ENCODE measurements at regions not wholly inside any gene's neighbourhood (a gene's known extent, or its start where the extent isn't known, plus 50 kb on each side); places are given as distances from the start of the nearest gene placed in this dataset.
A peak's percentile ranks its signal among the peaks of the same experiment; 100 is the strongest.

- intact Hi-C loops (cut with DNase I, micrococcal nuclease): loop anchor here in 1 of 2 experiments (10.0 kb wide), 1 partner anchor 53 kb away; no protein-coding TSS in a partner anchor
- Mint-ChIP-seq H3K27me3 (peaks cover 4% of the 10 kb centered on the region), H3K36me3 (ENCODE audit: low read depth) (no peaks in the 10 kb centered on the region), H3K9me3 (no peaks in the 10 kb centered on the region), H3K27ac (no peak overlapping the region), H3K4me3 (no peak overlapping the region), H3K4me1 (ENCODE audit: low read depth) (peaks cover 20% of the 10 kb centered on the region)
- no peak for TF ChIP-seq CTCF (IDR thresholded peaks at IDR 0.05)
- H3K27me3 ChIP-seq (ENCODE audit: control insufficient read depth in 1 of 2, insufficient read depth in 2 of 2, low read length in 2 of 2): no peaks in the 10 kb centered on the region
- H3K4me1 ChIP-seq (ENCODE audit: insufficient read depth, low read length): peaks cover 32% of the 10 kb centered on the region
- no peaks in the 10 kb centered on the region for H3K36me3 ChIP-seq (ENCODE audit: insufficient read depth, low read length)
- no peak for ATAC-seq (ENCODE audit: poor library complexity)
- no peaks in the 10 kb centered on the region for H3K9me3 ChIP-seq (ENCODE audit: control insufficient read depth in 1 of 2, insufficient read depth in 1 of 2, low read length in 2 of 2)
- CTCF ChIA-PET: no interaction called here
- DNase-seq: peak in 1 of 14 experiments; percentile 23
- POLR2A ChIA-PET: interaction anchor here (1.1 kb wide), 1 partner anchor 12 kb away, joined by 6 read pairs; no protein-coding TSS in a partner anchor
- no peak overlapping the region for H3K27ac ChIP-seq (ENCODE audit: low read depth in 1 of 2, low read length in 2 of 2)
- H3K4me3 ChIP-seq (ENCODE audit: low read length): no peak overlapping the region
Observed at GRCh38 chr17:77831474-77832179, 126.9 kb upstream of the TNRC6C start.

GRCh38 chr17:77832180-77832560 is 126.3 kb upstream of the TNRC6C start:
- DNase-seq (no peak), ATAC-seq (ENCODE audit: poor library complexity) (no peak)
- Mint-ChIP-seq H3K4me3 (no peak overlapping the region), H3K27me3 (peaks cover 4% of the 10 kb centered on the region), H3K36me3 (ENCODE audit: low read depth) (no peaks in the 10 kb centered on the region), H3K4me1 (ENCODE audit: low read depth) (peaks cover 20% of the 10 kb centered on the region), H3K9me3 (no peaks in the 10 kb centered on the region), H3K27ac (no peak overlapping the region)
- Histone ChIP-seq H3K9me3 (ENCODE audit: control insufficient read depth in 1 of 2, insufficient read depth in 1 of 2, low read length in 2 of 2) (peaks cover 0 to 4% of the 10 kb centered on the region in 2 experiments), H3K36me3 (ENCODE audit: insufficient read depth, low read length) (no peaks in the 10 kb centered on the region), H3K27me3 (ENCODE audit: control insufficient read depth in 1 of 2, insufficient read depth in 2 of 2, low read length in 2 of 2) (no peaks in the 10 kb centered on the region), H3K4me1 (ENCODE audit: insufficient read depth, low read length) (peaks cover 32% of the 10 kb centered on the region), H3K4me3 (ENCODE audit: low read length) (no peak overlapping the region), H3K27ac (ENCODE audit: low read depth in 1 of 2, low read length in 2 of 2) (no peak overlapping the region)
- TF ChIP-seq CTCF (IDR thresholded peaks at IDR 0.05): no peak
- CTCF ChIA-PET: no interaction called here
- intact Hi-C loops (cut with DNase I, micrococcal nuclease): loop anchor here in 1 of 2 experiments (10.0 kb wide), 1 partner anchor 53 kb away; no protein-coding TSS in a partner anchor
- POLR2A ChIA-PET: interaction anchor here (1.1 kb wide), 1 partner anchor 11 kb away, joined by 6 read pairs; no protein-coding TSS in a partner anchor

- no peak for TF ChIP-seq CTCF (IDR thresholded peaks at IDR 0.05)
Observed at GRCh38 chr17:77833769-77834168, 124.7 kb upstream of the TNRC6C start.

More at GRCh38 chr17:77833769-77834168, 124.7 kb upstream of the TNRC6C start:
- ChIA-PET POLR2A (interaction anchor here (1.8 to 2.6 kb wide), 2 partner anchors 14 to 124 kb away, joined by 4 to 7 read pairs; partner anchors contain the start of gene TNRC6C), CTCF (interaction anchor here (1.3 kb wide), 1 partner anchor 9 kb away, joined by 5 read pairs; no protein-coding TSS in a partner anchor)
- H3K4me1 Mint-ChIP-seq (ENCODE audit: low read depth): peaks cover 20% of the 10 kb centered on the region
- no peak overlapping the region for H3K27ac Mint-ChIP-seq
- no peak overlapping the region for H3K27ac ChIP-seq (ENCODE audit: low read depth in 1 of 2, low read length in 2 of 2)
- H3K4me3 Mint-ChIP-seq: no peak overlapping the region
- H3K9me3 ChIP-seq (ENCODE audit: control insufficient read depth in 1 of 2, insufficient read depth in 1 of 2, low read length in 2 of 2): peaks cover 0 to 7% of the 10 kb centered on the region in 2 experiments
- H3K36me3 ChIP-seq (ENCODE audit: insufficient read depth, low read length): no peaks in the 10 kb centered on the region
- intact Hi-C loops (cut with DNase I, micrococcal nuclease): loop anchor here in 1 of 2 experiments (10.0 kb wide), 1 partner anchor 51 kb away; no protein-coding TSS in a partner anchor
- no peaks in the 10 kb centered on the region for H3K27me3 ChIP-seq (ENCODE audit: control insufficient read depth in 1 of 2, insufficient read depth in 2 of 2, low read length in 2 of 2)
- H3K36me3 Mint-ChIP-seq (ENCODE audit: low read depth): no peaks in the 10 kb centered on the region
- H3K4me3 ChIP-seq (ENCODE audit: low read length): no peak overlapping the region
- no peaks in the 10 kb centered on the region for H3K9me3 Mint-ChIP-seq
- peaks cover 4% of the 10 kb centered on the region for H3K27me3 Mint-ChIP-seq
- peaks cover 32% of the 10 kb centered on the region for H3K4me1 ChIP-seq (ENCODE audit: insufficient read depth, low read length)
- DNase-seq (no peak), ATAC-seq (ENCODE audit: poor library complexity) (no peak)
